Parathyroid adenoma (tissue), 2 donors: ENCODE measurements at regions not wholly inside any gene's neighbourhood (a gene's known extent, or its start where the extent isn't known, plus 50 kb on each side); places are given as distances from the start of the nearest gene placed in this dataset.

Experiments
- H2AFZ ChIP-seq: fragments of 300-600 bp; sonication (generic); one replicate; pipeline ENCODE4 v1.7.0; 2017; ENCODE audit warnings: antibody characterized with exemption, mild to moderate bottlenecking
- H3K27ac ChIP-seq: fragments of 300-600 bp; sonication (generic); one replicate; pipeline ENCODE4 v1.7.0; 2017
- H3K27me3 ChIP-seq: fragments of 300-600 bp; sonication (generic); one replicate; pipeline ENCODE4 v1.7.0; 2017; ENCODE audit warnings: low read length; ENCODE audit not compliant: control insufficient read depth, insufficient read depth
- H3K36me3 ChIP-seq: fragments of 300-600 bp; sonication (generic); one replicate; pipeline ENCODE4 v1.7.0; 2017; ENCODE audit warnings: low read length; ENCODE audit not compliant: control insufficient read depth, insufficient read depth
- H3K4me1 ChIP-seq: fragments of 300-600 bp; sonication (generic); one replicate; pipeline ENCODE4 v1.7.0; 2017; ENCODE audit warnings: control low read depth
- H3K4me2 ChIP-seq: fragments of 300-600 bp; sonication (generic); one replicate; pipeline ENCODE4 v1.7.0; 2017; ENCODE audit warnings: low read length
- H3K4me3 ChIP-seq: fragments of 300-600 bp; sonication (generic); one replicate; pipeline ENCODE4 v1.7.0; 2017; ENCODE audit warnings: low read depth, low read length
- H3K79me2 ChIP-seq: fragments of 300-600 bp; sonication (generic); one replicate; pipeline ENCODE4 v1.7.0; 2017; ENCODE audit warnings: control low read depth
- H3K9ac ChIP-seq: fragments of 300-600 bp; sonication (generic); one replicate; pipeline ENCODE4 v1.7.0; 2017; ENCODE audit warnings: mild to moderate bottlenecking
- H3K9me3 ChIP-seq: fragments of 300-600 bp; sonication (generic); one replicate; pipeline ENCODE4 v1.7.0; 2017; ENCODE audit warnings: low read length; ENCODE audit not compliant: control insufficient read depth
- TF ChIP-seq, protein P1 (sequence below): fragments of 300-600 bp; sonication (generic); IDR thresholded peaks from one replicate; pipeline ENCODE4 v1.7.0; 2017; ENCODE audit warnings: antibody characterized with exemption, mild to moderate bottlenecking
- donor health status: primary hyperparathyroidism.

- H3K9me3 ChIP-seq: no peaks in the 10 kb centered on the region
- no peak overlapping the region for H2AFZ ChIP-seq
- H3K27ac ChIP-seq: no peak overlapping the region
- no peak overlapping the region for H3K4me2 ChIP-seq
- no peaks in the 10 kb centered on the region for H3K79me2 ChIP-seq
- H3K27me3 ChIP-seq: no peaks in the 10 kb centered on the region
- H3K4me3 ChIP-seq: no peak overlapping the region
- no peak overlapping the region for H3K9ac ChIP-seq
- no peaks in the 10 kb centered on the region for H3K36me3 ChIP-seq
- TF ChIP-seq, protein P1, sequence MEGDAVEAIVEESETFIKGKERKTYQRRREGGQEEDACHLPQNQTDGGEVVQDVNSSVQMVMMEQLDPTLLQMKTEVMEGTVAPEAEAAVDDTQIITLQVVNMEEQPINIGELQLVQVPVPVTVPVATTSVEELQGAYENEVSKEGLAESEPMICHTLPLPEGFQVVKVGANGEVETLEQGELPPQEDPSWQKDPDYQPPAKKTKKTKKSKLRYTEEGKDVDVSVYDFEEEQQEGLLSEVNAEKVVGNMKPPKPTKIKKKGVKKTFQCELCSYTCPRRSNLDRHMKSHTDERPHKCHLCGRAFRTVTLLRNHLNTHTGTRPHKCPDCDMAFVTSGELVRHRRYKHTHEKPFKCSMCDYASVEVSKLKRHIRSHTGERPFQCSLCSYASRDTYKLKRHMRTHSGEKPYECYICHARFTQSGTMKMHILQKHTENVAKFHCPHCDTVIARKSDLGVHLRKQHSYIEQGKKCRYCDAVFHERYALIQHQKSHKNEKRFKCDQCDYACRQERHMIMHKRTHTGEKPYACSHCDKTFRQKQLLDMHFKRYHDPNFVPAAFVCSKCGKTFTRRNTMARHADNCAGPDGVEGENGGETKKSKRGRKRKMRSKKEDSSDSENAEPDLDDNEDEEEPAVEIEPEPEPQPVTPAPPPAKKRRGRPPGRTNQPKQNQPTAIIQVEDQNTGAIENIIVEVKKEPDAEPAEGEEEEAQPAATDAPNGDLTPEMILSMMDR: no peak
- no peaks in the 10 kb centered on the region for H3K4me1 ChIP-seq
Measured at GRCh38 chr18:1922066-1922465, 649.2 kb downstream of the METTL4 start.

GRCh38 chr18:1928711-1929110 lies 642.6 kb downstream of the METTL4 start:
- Histone ChIP-seq H3K36me3 (no peaks in the 10 kb centered on the region), H3K9ac (no peak overlapping the region), H3K27ac (no peak overlapping the region), H3K4me2 (no peak overlapping the region), H2AFZ (no peak overlapping the region), H3K4me3 (no peak overlapping the region), H3K27me3 (no peaks in the 10 kb centered on the region), H3K9me3 (no peaks in the 10 kb centered on the region), H3K79me2 (no peaks in the 10 kb centered on the region), H3K4me1 (no peaks in the 10 kb centered on the region)
- TF ChIP-seq, protein P1: no peak

GRCh38 chr18:1929720-1930119 lies 641.6 kb downstream of the METTL4 start:
- Histone ChIP-seq H3K4me1 (no peaks in the 10 kb centered on the region), H3K27me3 (no peaks in the 10 kb centered on the region), H2AFZ (no peak overlapping the region), H3K9ac (no peak overlapping the region), H3K79me2 (no peaks in the 10 kb centered on the region), H3K36me3 (no peaks in the 10 kb centered on the region), H3K4me2 (no peak overlapping the region), H3K9me3 (no peaks in the 10 kb centered on the region), H3K27ac (no peak overlapping the region), H3K4me3 (no peak overlapping the region)
- TF ChIP-seq, protein P1: no peak

- Histone ChIP-seq H3K9ac (no peak overlapping the region), H3K36me3 (no peaks in the 10 kb centered on the region), H3K9me3 (no peaks in the 10 kb centered on the region), H2AFZ (no peak overlapping the region), H3K79me2 (no peaks in the 10 kb centered on the region), H3K4me3 (no peak overlapping the region), H3K4me1 (no peaks in the 10 kb centered on the region), H3K27me3 (no peaks in the 10 kb centered on the region), H3K27ac (no peak overlapping the region), H3K4me2 (no peak overlapping the region)
- TF ChIP-seq, protein P1: no peak
Measured at GRCh38 chr18:1930291-1931270, 640.7 kb downstream of the METTL4 start.

GRCh38 chr18:1952486-1952885 lies 618.8 kb downstream of the METTL4 start:
- H3K9me3 ChIP-seq: no peaks in the 10 kb centered on the region
- no peaks in the 10 kb centered on the region for H3K79me2 ChIP-seq
- no peaks in the 10 kb centered on the region for H3K4me1 ChIP-seq
- H3K27me3 ChIP-seq: no peaks in the 10 kb centered on the region
- H3K27ac ChIP-seq: no peak overlapping the region
- H2AFZ ChIP-seq: no peak overlapping the region
- H3K4me3 ChIP-seq: no peak overlapping the region
- H3K4me2 ChIP-seq: no peak overlapping the region
- no peak overlapping the region for H3K9ac ChIP-seq
- H3K36me3 ChIP-seq: no peaks in the 10 kb centered on the region
- TF ChIP-seq, protein P1: no peak
